Smooth muscle cell (in vitro differentiated cells): ENCODE measurements at regions not wholly inside any gene's neighbourhood (a gene's known extent, or its start where the extent isn't known, plus 50 kb on each side); places are given as distances from the start of the nearest gene placed in this dataset.
"Not testable (repeated sequence)": the region's sequence is repeated elsewhere in the genome, so short reads cannot be mapped to it uniquely, and the experiment has no call there.

Source experiments
- DNase-seq: peaks from one replicate; lab custom pipeline; 2025; ENCODE audit not compliant: unreplicated experiment; lab: John Stamatoyannopoulos, UW
- H2AFZ ChIP-seq: fragments of 200-600 bp; sonication (generic); 2 replicates; pipeline ENCODE4 v1.6.0; 2016; ENCODE audit warnings: antibody characterized with exemption, low read depth, mild to moderate bottlenecking
- H3F3A ChIP-seq: fragments of 200-600 bp; sonication (generic); 2 replicates; pipeline ENCODE4 v1.6.0; 2017; ENCODE audit warnings: antibody characterized with exemption, low read depth
- H3K27ac ChIP-seq: fragments of 200-600 bp; sonication (generic); 2 replicates; pipeline ENCODE4 v1.5.1; 2016; ENCODE audit warnings: low read depth, mild to moderate bottlenecking
- H3K27me3 ChIP-seq: fragments of 200-600 bp; sonication (generic); 2 replicates; pipeline ENCODE4 v1.6.1; 2016; ENCODE audit warnings: low read depth, mild to moderate bottlenecking
- H3K36me3 ChIP-seq: fragments of 200-600 bp; sonication (generic); 2 replicates; pipeline ENCODE4 v1.5.1; 2016; ENCODE audit warnings: low read depth
- H3K4me1 ChIP-seq: fragments of 200-600 bp; sonication (generic); 2 replicates; pipeline ENCODE4 v1.5.1; 2016; ENCODE audit warnings: low read depth
- H3K4me2 ChIP-seq: fragments of 200-600 bp; sonication (generic); 2 replicates; pipeline ENCODE4 v1.6.0; 2016; ENCODE audit warnings: mild to moderate bottlenecking
- H3K4me3 ChIP-seq: fragments of 200-600 bp; sonication (generic); 2 replicates; pipeline ENCODE4 v1.5.1; 2016; ENCODE audit warnings: mild to moderate bottlenecking
- H3K79me2 ChIP-seq: fragments of 200-600 bp; sonication (generic); 2 replicates; pipeline ENCODE4 v1.6.0; 2016; ENCODE audit warnings: low read depth, mild to moderate bottlenecking
- H3K9ac ChIP-seq: fragments of 200-600 bp; sonication (generic); 2 replicates; pipeline ENCODE4 v1.6.0; 2016; ENCODE audit warnings: low read depth
- H3K9me3 ChIP-seq: fragments of 200-600 bp; sonication (generic); replicated peaks from 2 replicates; pipeline ENCODE4 v1.5.1; 2016; ENCODE audit warnings: low read depth
- H4K20me1 ChIP-seq: fragments of 200-600 bp; sonication (generic); 2 replicates; pipeline ENCODE4 v1.6.0; 2016; ENCODE audit warnings: low read depth
- WGBS: methylation state at CpG from one replicate; pipeline ENCODE4 v1.1.7; 2016; ENCODE audit warnings: low lambda C conversion rate; 5-methylcytosine and 5-hydroxymethylcytosine counted together
- TF ChIP-seq, protein P1 (sequence below): fragments of 200-600 bp; sonication (generic); IDR thresholded peaks from 2 replicates; pipeline ENCODE4 v1.5.1; 2017; ENCODE audit warnings: borderline replicate concordance, mild to moderate bottlenecking, antibody characterized with exemption; ENCODE audit not compliant: insufficient read depth, poor library complexity, severe bottlenecking

DNA sequence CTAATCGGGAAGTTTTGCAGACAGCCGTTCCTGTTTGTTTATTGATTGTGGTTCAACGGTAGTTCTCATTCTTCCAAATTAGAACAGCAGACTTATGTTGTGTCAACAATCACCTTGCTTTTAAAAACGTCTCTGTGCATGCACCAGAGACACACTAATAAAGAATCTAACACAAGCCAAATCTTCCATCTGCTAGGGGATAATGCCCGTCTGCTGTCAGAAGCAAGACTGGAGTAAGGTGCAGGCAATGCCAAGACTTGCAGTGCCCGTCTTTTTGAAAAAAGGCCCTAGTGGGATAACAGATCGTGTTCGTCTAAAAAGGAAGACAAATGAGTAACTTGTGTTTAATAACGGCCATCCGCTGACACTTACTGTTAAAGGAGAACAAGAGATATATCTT, 158.4 kb downstream of the KCNJ2 start:
- no peaks in the 10 kb centered on the region for H4K20me1 ChIP-seq
- H3K79me2 ChIP-seq: no peaks in the 10 kb centered on the region
- H3K9me3 ChIP-seq: no peaks in the 10 kb centered on the region
- H3K27me3 ChIP-seq: no peaks in the 10 kb centered on the region
- H3F3A ChIP-seq: no peaks in the 10 kb centered on the region
- H3K4me2 ChIP-seq: no peak overlapping the region
- no peak overlapping the region for H3K9ac ChIP-seq
- WGBS: 88% methylated on average over 10 of the region's 10 CpGs
- H3K4me1 ChIP-seq: no peaks in the 10 kb centered on the region
- no peak overlapping the region for H3K27ac ChIP-seq
- H2AFZ ChIP-seq: no peak overlapping the region
- DNase-seq: no peak
- no peaks in the 10 kb centered on the region for H3K36me3 ChIP-seq
- TF ChIP-seq, protein P1, sequence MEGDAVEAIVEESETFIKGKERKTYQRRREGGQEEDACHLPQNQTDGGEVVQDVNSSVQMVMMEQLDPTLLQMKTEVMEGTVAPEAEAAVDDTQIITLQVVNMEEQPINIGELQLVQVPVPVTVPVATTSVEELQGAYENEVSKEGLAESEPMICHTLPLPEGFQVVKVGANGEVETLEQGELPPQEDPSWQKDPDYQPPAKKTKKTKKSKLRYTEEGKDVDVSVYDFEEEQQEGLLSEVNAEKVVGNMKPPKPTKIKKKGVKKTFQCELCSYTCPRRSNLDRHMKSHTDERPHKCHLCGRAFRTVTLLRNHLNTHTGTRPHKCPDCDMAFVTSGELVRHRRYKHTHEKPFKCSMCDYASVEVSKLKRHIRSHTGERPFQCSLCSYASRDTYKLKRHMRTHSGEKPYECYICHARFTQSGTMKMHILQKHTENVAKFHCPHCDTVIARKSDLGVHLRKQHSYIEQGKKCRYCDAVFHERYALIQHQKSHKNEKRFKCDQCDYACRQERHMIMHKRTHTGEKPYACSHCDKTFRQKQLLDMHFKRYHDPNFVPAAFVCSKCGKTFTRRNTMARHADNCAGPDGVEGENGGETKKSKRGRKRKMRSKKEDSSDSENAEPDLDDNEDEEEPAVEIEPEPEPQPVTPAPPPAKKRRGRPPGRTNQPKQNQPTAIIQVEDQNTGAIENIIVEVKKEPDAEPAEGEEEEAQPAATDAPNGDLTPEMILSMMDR: no peak
- H3K4me3 ChIP-seq: no peak overlapping the region

DNA sequence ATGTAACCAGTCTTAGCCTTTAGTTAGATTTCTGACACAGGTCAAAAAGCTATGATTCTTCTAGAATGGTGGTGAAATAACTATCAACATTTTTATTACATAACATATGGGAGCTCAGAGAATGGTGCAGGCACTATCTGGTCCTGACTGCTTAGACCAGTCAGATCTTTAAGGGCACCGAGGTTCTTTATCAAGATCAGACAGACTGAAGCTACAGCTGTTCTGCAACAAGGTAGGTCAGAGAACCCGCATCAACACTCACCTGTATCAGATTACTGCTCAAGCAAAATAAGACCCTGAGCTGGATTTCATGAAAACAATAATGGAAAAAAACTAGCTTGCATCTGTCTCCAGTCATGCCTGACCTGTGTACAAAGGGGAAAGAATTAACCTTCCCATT, 160.4 kb downstream of the KCNJ2 start:
- no peaks in the 10 kb centered on the region for H3K27me3 ChIP-seq
- no peak overlapping the region for H3K27ac ChIP-seq
- no peak overlapping the region for H3K4me2 ChIP-seq
- no peak overlapping the region for H3K9ac ChIP-seq
- TF ChIP-seq, protein P1: no peak
- H3K36me3 ChIP-seq: no peaks in the 10 kb centered on the region
- H3K4me3 ChIP-seq: no peak overlapping the region
- DNase-seq: no peak
- H2AFZ ChIP-seq: no peak overlapping the region
- H4K20me1 ChIP-seq: no peaks in the 10 kb centered on the region
- H3K9me3 ChIP-seq: no peaks in the 10 kb centered on the region
- no peaks in the 10 kb centered on the region for H3F3A ChIP-seq
- H3K79me2 ChIP-seq: no peaks in the 10 kb centered on the region
- WGBS: 87% methylated on average over 2 of the region's 2 CpGs
- no peaks in the 10 kb centered on the region for H3K4me1 ChIP-seq

DNA sequence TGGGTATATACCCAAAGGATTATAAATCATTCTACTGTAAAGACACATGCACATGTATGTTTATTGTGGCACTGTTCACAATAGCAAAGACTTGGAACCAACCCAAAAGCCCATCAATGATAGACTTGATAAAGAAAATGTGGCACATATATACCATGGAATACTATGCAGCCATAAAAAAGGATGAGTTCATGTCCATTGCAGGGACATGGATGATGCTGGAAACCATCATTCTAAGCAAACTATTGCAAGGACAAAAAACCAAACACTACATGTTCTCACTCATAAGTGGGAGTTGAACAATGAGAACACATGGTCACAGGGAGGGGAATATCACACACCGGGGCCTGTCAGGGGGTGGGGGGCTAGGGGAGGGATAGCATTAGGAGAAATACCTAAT, 161.7 kb downstream of the KCNJ2 start:
- WGBS: 100% methylated on average over 1 of the region's 1 CpG
- not testable (repeated sequence) for H3K4me1 ChIP-seq, DNase-seq, H3K4me2 ChIP-seq, H3F3A ChIP-seq, H3K4me3 ChIP-seq, H3K9ac ChIP-seq, H3K79me2 ChIP-seq, H3K36me3 ChIP-seq, H3K27ac ChIP-seq, H3K9me3 ChIP-seq, H2AFZ ChIP-seq, H4K20me1 ChIP-seq, H3K27me3 ChIP-seq

DNA sequence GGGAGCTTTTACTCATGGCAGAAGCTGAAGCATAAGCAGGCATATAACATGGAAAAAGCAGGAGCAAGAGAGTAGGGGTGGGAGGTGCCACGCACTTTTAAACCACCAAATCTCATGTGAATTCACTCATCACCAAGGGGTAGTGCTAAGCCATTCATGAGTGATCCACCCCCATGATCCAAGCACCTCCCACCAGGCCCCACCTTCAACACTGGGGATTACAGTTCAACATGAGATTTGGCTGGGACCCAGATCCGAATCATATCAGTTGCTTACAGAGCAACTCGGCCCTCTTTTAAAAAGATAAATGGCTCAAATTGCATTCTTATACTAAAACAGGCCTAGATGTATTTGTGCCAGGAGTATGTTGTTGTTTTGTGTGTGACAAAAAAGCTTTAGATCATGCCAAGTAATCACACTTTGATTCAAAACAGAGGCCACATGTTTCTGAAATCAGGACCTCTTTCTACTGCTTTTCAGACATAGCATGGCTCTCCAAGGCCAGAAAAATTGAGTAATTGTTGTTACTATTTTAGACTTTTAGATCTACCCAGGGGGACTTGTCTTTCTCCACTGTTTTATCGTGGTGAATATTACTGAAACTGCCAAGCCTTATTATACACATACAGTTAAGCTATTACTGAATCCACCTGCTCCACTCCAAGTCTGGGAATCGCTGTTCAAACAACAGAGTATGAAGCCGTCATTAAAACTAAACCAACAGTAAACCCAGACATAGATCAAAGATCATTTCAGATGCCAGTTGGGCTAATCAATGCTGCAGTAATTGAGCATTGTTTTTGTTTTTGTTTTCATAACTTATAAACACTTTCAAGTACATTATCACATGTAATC, 163.3 kb downstream of the KCNJ2 start:
- peaks cover 3% of the 10 kb centered on the region for H3K27me3 ChIP-seq
- no peak overlapping the region for H2AFZ ChIP-seq
- TF ChIP-seq, protein P1: no peak
- no peaks in the 10 kb centered on the region for H3K79me2 ChIP-seq
- H4K20me1 ChIP-seq: no peaks in the 10 kb centered on the region
- H3K36me3 ChIP-seq: no peaks in the 10 kb centered on the region
- H3K4me1 ChIP-seq: no peaks in the 10 kb centered on the region
- no peak overlapping the region for H3K9ac ChIP-seq
- no peaks in the 10 kb centered on the region for H3K9me3 ChIP-seq
- DNase-seq: no peak
- H3K27ac ChIP-seq: no peak overlapping the region
- WGBS: 88% methylated on average over 6 of the region's 6 CpGs
- H3K4me3 ChIP-seq: no peak overlapping the region
- H3K4me2 ChIP-seq: no peak overlapping the region
- no peaks in the 10 kb centered on the region for H3F3A ChIP-seq
